ENCODE measurements at regions not wholly inside any gene's neighbourhood (a gene's known extent, or its start where the extent isn't known, plus 50 kb on each side); places are given as distances from the start of the nearest gene placed in this dataset.

DNA sequence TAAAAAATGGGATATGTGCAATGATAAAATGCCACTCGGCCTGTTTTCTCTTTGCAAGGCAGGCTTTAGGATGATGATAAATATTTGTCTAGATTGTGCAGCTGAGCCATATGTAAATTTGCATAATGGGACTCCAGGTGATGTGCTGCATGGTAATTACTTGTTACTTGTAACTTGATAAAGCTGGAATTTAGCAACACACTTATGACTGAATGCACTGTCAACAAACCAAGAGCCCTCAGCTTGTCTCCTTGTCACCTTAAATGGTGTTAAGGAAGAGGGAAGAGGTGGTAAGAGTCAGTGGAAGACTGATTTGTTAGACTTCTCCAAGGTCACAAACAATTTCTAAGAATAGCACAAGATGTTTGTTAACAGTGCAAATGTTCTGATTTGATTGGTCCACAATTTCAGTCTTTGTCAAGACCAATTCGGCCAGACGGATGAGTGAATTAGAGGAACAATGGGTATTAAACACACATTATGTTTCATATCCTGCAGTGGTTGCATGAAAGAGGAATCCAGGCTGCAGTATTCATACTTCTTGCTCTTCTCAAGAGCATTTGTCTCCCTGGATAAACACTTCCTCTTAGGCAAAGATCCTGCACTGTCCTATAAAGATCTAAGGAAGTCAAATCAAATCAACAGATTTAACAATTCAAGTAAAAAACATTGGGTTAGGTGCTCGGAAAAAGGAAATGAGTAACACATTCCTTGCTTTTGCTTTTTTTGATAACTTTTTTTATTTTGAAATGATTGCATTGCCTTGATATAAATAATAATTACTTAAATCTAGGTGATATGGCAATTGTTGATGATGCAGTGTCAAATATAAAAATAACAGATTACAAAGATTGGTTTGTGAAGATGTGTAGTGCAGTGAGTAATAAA lies 448.3 kb upstream of the DDI1 start:
- no peak for DNase-seq (ENCODE audit: extremely low read depth, insufficient read length)
- Histone ChIP-seq H3K27me3 (replicated peaks; ENCODE audit: control insufficient read depth, insufficient read depth, low read length) (no peaks in the 10 kb centered on the region), H3K36me3 (ENCODE audit: control insufficient read depth, insufficient read depth, low read length) (no peaks in the 10 kb centered on the region), H3K4me3 (replicated peaks; ENCODE audit: low read depth, low read length) (no peak overlapping the region)
- TF ChIP-seq, protein P1, sequence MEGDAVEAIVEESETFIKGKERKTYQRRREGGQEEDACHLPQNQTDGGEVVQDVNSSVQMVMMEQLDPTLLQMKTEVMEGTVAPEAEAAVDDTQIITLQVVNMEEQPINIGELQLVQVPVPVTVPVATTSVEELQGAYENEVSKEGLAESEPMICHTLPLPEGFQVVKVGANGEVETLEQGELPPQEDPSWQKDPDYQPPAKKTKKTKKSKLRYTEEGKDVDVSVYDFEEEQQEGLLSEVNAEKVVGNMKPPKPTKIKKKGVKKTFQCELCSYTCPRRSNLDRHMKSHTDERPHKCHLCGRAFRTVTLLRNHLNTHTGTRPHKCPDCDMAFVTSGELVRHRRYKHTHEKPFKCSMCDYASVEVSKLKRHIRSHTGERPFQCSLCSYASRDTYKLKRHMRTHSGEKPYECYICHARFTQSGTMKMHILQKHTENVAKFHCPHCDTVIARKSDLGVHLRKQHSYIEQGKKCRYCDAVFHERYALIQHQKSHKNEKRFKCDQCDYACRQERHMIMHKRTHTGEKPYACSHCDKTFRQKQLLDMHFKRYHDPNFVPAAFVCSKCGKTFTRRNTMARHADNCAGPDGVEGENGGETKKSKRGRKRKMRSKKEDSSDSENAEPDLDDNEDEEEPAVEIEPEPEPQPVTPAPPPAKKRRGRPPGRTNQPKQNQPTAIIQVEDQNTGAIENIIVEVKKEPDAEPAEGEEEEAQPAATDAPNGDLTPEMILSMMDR (IDR thresholded peaks at IDR 0.05; ENCODE audit: insufficient read depth, low read length, poor library complexity, severe bottlenecking), result no peak

DNA sequence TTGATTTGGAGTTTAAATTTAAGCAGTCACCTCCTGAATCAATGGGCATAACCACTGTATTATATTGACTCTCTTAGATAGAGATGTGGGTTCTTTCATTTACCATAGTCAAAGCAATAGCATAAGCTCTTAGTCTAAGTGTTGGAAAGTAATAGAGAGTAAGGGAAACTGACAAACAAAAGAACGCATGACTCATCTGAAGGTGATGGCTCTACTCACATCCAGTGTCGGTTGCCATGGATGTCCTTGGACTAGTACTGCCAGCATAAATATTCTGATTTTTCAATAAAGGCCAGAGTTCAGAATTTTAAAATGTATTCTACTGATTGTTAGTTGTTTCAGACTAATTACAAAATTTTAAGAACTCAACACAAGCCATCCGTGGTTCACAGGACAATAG lies 444.9 kb upstream of the DDI1 start:
- TF ChIP-seq, protein P1 (IDR thresholded peaks at IDR 0.05; ENCODE audit: insufficient read depth, low read length, poor library complexity, severe bottlenecking), result no peak
- no peak for DNase-seq (ENCODE audit: extremely low read depth, insufficient read length)
- H3K4me3 ChIP-seq (replicated peaks; ENCODE audit: low read depth, low read length), result no peak overlapping the region

DNA sequence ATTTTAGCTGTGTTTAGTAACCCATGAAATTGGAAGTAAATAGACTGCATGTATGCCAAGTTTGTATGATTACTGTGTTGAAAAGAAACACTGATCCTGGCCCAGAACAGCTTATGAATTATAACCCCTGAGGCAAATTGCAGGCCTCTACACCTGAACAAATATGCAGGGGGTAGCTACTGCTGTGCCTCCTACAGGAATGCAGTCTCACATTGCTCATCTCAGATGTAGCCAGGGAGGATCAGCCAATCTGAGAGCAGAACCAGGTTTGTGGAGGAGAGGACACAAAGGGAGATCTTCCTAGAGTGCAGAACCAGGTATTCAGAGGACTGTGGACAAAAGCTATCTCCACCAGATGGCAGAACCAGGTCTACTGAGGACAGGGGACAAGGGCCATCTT lies 442.2 kb upstream of the DDI1 start:
- Histone ChIP-seq H3K27me3 (replicated peaks; ENCODE audit: control insufficient read depth, insufficient read depth, low read length) (no peaks in the 10 kb centered on the region), H3K4me3 (replicated peaks; ENCODE audit: low read depth, low read length) (no peak overlapping the region), H3K36me3 (ENCODE audit: control insufficient read depth, insufficient read depth, low read length) (no peaks in the 10 kb centered on the region)
- no peak for DNase-seq (ENCODE audit: extremely low read depth, insufficient read length)
- TF ChIP-seq, protein P1 (IDR thresholded peaks at IDR 0.05; ENCODE audit: insufficient read depth, low read length, poor library complexity, severe bottlenecking), result no peak

More for the DNA sequence above, 444.9 kb upstream of the DDI1 start:
- no peaks in the 10 kb centered on the region for H3K27me3 ChIP-seq (replicated peaks; ENCODE audit: control insufficient read depth, insufficient read depth, low read length)
- no peaks in the 10 kb centered on the region for H3K36me3 ChIP-seq (ENCODE audit: control insufficient read depth, insufficient read depth, low read length)

DNA sequence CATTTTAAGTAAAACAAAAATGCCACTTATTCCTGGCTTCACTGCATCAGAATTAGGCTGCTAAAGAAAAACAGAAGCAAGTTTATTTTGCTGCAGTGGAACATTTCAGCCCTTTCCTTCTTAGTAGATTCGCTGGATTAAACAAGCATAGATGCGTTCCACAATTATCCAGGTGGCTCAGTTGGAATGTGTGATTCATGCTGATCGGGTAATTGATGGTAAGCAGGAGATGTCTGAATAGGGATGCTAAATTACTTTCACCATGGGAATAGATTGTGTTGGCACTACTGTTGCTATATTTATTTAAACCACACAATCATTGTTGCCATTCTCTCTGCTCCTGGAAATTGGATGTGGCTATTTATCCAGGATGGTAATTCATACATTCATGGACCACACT lies 440.1 kb upstream of the DDI1 start:
- no peak for DNase-seq (ENCODE audit: extremely low read depth, insufficient read length)
- H3K27me3 ChIP-seq (replicated peaks; ENCODE audit: control insufficient read depth, insufficient read depth, low read length), result no peaks in the 10 kb centered on the region
- TF ChIP-seq, protein P1 (IDR thresholded peaks at IDR 0.05; ENCODE audit: insufficient read depth, low read length, poor library complexity, severe bottlenecking), result no peak
- no peaks in the 10 kb centered on the region for H3K36me3 ChIP-seq (ENCODE audit: control insufficient read depth, insufficient read depth, low read length)
- no peak overlapping the region for H3K4me3 ChIP-seq (replicated peaks; ENCODE audit: low read depth, low read length)

DNA sequence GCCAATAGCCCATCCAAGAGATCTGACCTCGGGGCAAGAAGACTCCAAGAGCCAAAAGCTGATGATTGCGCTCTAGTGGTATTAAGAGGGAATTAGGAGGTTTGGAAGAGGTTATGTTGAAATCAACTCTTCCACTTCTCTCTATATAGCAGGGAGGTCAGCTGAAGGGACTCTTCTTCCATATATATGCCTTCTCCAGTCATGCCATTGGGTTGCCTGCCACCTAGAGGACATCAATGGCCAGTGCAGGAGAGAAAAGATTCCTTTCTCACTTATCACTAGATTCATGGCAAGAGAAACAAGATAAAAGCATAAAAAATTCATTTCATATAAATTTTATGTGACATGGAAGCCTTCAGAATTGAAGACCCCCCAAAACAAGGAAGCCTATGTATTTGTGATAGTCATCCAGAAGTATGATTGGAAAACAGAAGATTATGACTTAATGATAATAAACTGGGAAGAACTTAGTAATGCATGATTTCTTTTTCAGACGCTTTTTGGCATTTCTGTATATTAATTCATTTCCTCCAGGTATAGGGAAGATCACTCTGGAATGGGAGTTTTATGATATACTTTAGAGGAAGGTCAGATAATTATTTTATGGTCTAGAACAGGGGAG lies 435.1 kb upstream of the DDI1 start:
- H3K36me3 ChIP-seq (ENCODE audit: control insufficient read depth, insufficient read depth, low read length), result no peaks in the 10 kb centered on the region
- H3K4me3 ChIP-seq (replicated peaks; ENCODE audit: low read depth, low read length), result no peak overlapping the region
- no peak for DNase-seq (ENCODE audit: extremely low read depth, insufficient read length)
- TF ChIP-seq, protein P1 (IDR thresholded peaks at IDR 0.05; ENCODE audit: insufficient read depth, low read length, poor library complexity, severe bottlenecking), result peak; percentile 96
- H3K27me3 ChIP-seq (replicated peaks; ENCODE audit: control insufficient read depth, insufficient read depth, low read length), result no peaks in the 10 kb centered on the region
